ENCODE measurements at regions not wholly inside any gene's neighbourhood (a gene's known extent, or its start where the extent isn't known, plus 50 kb on each side); places are given as distances from the start of the nearest gene placed in this dataset.

- ChIA-PET POLR2A (no interaction called here), CTCF (no interaction called here)
- DNase-seq (ENCODE audit: extremely low spot score), result no peak
- TF ChIP-seq NFRKB (IDR thresholded peaks at IDR 0.05), result no peak
- no peak for TF ChIP-seq FOXM1 (IDR thresholded peaks at IDR 0.05; ENCODE audit: borderline replicate concordance)
- TF ChIP-seq L3MBTL2 (conservative IDR thresholded peaks at IDR 0.05), result no peak
- no peak for TF ChIP-seq ELF4 (IDR thresholded peaks at IDR 0.05)
- no peak for TF ChIP-seq BHLHE40 (IDR thresholded peaks at IDR 0.05; ENCODE audit: borderline replicate concordance)
- no peak for TF ChIP-seq FOXK2 (IDR thresholded peaks at IDR 0.05)
Observed at GRCh38 chr3:23669541-23670255, 136.1 kb upstream of the UBE2E1 start.

GRCh38 chr3:23671851-23672589 lies 133.7 kb upstream of the UBE2E1 start:
- POLR2A ChIA-PET, result no interaction called here
- TF ChIP-seq L3MBTL2 (conservative IDR thresholded peaks at IDR 0.05) (no peak), HDGF (IDR thresholded peaks at IDR 0.05; ENCODE audit: borderline replicate concordance) (no peak), PKNOX1 (IDR thresholded peaks at IDR 0.05) (no peak), BHLHE40 (IDR thresholded peaks at IDR 0.05; ENCODE audit: borderline replicate concordance) (no peak), FOXM1 (IDR thresholded peaks at IDR 0.05; ENCODE audit: borderline replicate concordance) (no peak), NFRKB (IDR thresholded peaks at IDR 0.05) (no peak), SUZ12 (IDR thresholded peaks at IDR 0.05) (no peak), LEF1 (IDR thresholded peaks at IDR 0.05; ENCODE audit: borderline replicate concordance) (no peak), ELF4 (IDR thresholded peaks at IDR 0.05) (no peak), CTBP1 (IDR thresholded peaks at IDR 0.05; ENCODE audit: borderline replicate concordance) (no peak), FOXK2 (IDR thresholded peaks at IDR 0.05) (no peak), FOXA1 (IDR thresholded peaks at IDR 0.05) (no peak), ARNT (IDR thresholded peaks at IDR 0.05) (no peak), SP1 (IDR thresholded peaks at IDR 0.05) (no peak), TARDBP (IDR thresholded peaks at IDR 0.05) (no peak), ZNF384 (IDR thresholded peaks at IDR 0.05) (no peak)
- DNase-seq (ENCODE audit: extremely low spot score), result no peak
- CTCF ChIA-PET, result no interaction called here

GRCh38 chr3:23672628-23673027 lies 133.1 kb upstream of the UBE2E1 start:
- no peak for DNase-seq (ENCODE audit: extremely low spot score)
- no peak for TF ChIP-seq FOXK2 (IDR thresholded peaks at IDR 0.05)
- TF ChIP-seq SP1 (IDR thresholded peaks at IDR 0.05), result no peak
- TF ChIP-seq ZNF384 (IDR thresholded peaks at IDR 0.05), result no peak
- no peak for TF ChIP-seq LEF1 (IDR thresholded peaks at IDR 0.05; ENCODE audit: borderline replicate concordance)
- TF ChIP-seq SUZ12 (IDR thresholded peaks at IDR 0.05), result no peak
- no peak for TF ChIP-seq PKNOX1 (IDR thresholded peaks at IDR 0.05)
- POLR2A ChIA-PET, result no interaction called here
- CTCF ChIA-PET, result no interaction called here

GRCh38 chr3:23675010-23675409 lies 130.7 kb upstream of the UBE2E1 start:
- ChIA-PET POLR2A (no interaction called here), CTCF (no interaction called here)
- TF ChIP-seq PKNOX1 (IDR thresholded peaks at IDR 0.05) (no peak), FOXK2 (IDR thresholded peaks at IDR 0.05) (no peak), BHLHE40 (IDR thresholded peaks at IDR 0.05; ENCODE audit: borderline replicate concordance) (no peak), CTBP1 (IDR thresholded peaks at IDR 0.05; ENCODE audit: borderline replicate concordance) (no peak)
- no peak for DNase-seq (ENCODE audit: extremely low spot score)

- TF ChIP-seq CTBP1 (IDR thresholded peaks at IDR 0.05; ENCODE audit: borderline replicate concordance), result no peak
- no peak for TF ChIP-seq FOXK2 (IDR thresholded peaks at IDR 0.05)
- TF ChIP-seq ARNT (IDR thresholded peaks at IDR 0.05), result no peak
- TF ChIP-seq FOXA1 (IDR thresholded peaks at IDR 0.05), result no peak
- TF ChIP-seq FOXM1 (IDR thresholded peaks at IDR 0.05; ENCODE audit: borderline replicate concordance), result no peak
- TF ChIP-seq ZNF384 (IDR thresholded peaks at IDR 0.05), result no peak
- TF ChIP-seq BHLHE40 (IDR thresholded peaks at IDR 0.05; ENCODE audit: borderline replicate concordance), result no peak
- no peak for TF ChIP-seq L3MBTL2 (conservative IDR thresholded peaks at IDR 0.05)
- TF ChIP-seq PKNOX1 (IDR thresholded peaks at IDR 0.05), result no peak
- TF ChIP-seq HDGF (IDR thresholded peaks at IDR 0.05; ENCODE audit: borderline replicate concordance), result no peak
- TF ChIP-seq SUZ12 (IDR thresholded peaks at IDR 0.05), result no peak
- TF ChIP-seq NFRKB (IDR thresholded peaks at IDR 0.05), result no peak
- no peak for TF ChIP-seq TARDBP (IDR thresholded peaks at IDR 0.05)
- no peak for TF ChIP-seq ELF4 (IDR thresholded peaks at IDR 0.05)
- no peak for TF ChIP-seq LEF1 (IDR thresholded peaks at IDR 0.05; ENCODE audit: borderline replicate concordance)
- TF ChIP-seq SP1 (IDR thresholded peaks at IDR 0.05), result no peak
- ChIA-PET POLR2A (no interaction called here), CTCF (interaction anchor here (0.5 kb wide), 1 partner anchor 12 kb away, joined by 3 read pairs; no protein-coding TSS in a partner anchor)
- DNase-seq (ENCODE audit: extremely low spot score), result no peak
Observed at GRCh38 chr3:23676093-23676492, 129.7 kb upstream of the UBE2E1 start.

GRCh38 chr3:23682646-23683045 lies 123.1 kb upstream of the UBE2E1 start:
- ChIA-PET POLR2A (no interaction called here), CTCF (no interaction called here)
- TF ChIP-seq FOXK2 (IDR thresholded peaks at IDR 0.05) (no peak), NFRKB (IDR thresholded peaks at IDR 0.05) (no peak), BHLHE40 (IDR thresholded peaks at IDR 0.05; ENCODE audit: borderline replicate concordance) (no peak), CTBP1 (IDR thresholded peaks at IDR 0.05; ENCODE audit: borderline replicate concordance) (no peak), SUZ12 (IDR thresholded peaks at IDR 0.05) (no peak), ARNT (IDR thresholded peaks at IDR 0.05) (no peak), ZNF384 (IDR thresholded peaks at IDR 0.05) (no peak)
- DNase-seq (ENCODE audit: extremely low spot score), result no peak
